22Rv1 (cell line): ENCODE measurements at regions not wholly inside any gene's neighbourhood (a gene's known extent, or its start where the extent isn't known, plus 50 kb on each side); places are given as distances from the start of the nearest gene placed in this dataset.

ENCODE experiments used
- H3K27ac ChIP-seq: fragments of 450-650 bp; 2 replicates; pipeline ENCODE4 v1.5.1; 2017
- CTCF ChIP-seq: fragments of 450-650 bp; IDR thresholded peaks from 2 replicates; pipeline ENCODE4 v1.5.1; 2017; ENCODE audit warnings: mild to moderate bottlenecking
- ZFX ChIP-seq: fragments of 450-650 bp; IDR thresholded peaks from 2 replicates; pipeline ENCODE4 v1.6.1; 2017; ENCODE audit warnings: antibody characterized with exemption, borderline replicate concordance

- TF ChIP-seq ZFX: no peak
- TF ChIP-seq CTCF: no peak
These were observed 140.9 kb downstream of the KCNJ2 start for GRCh38 chr17:70310221-70310672.

GRCh38 chr17:70313086-70313852, 143.9 kb downstream of the KCNJ2 start:
- H3K27ac ChIP-seq: no peak overlapping the region
- no peak for TF ChIP-seq ZFX
- no peak for TF ChIP-seq CTCF

More at GRCh38 chr17:70310221-70310672, 140.9 kb downstream of the KCNJ2 start:
- no peak overlapping the region for H3K27ac ChIP-seq

- no peak overlapping the region for H3K27ac ChIP-seq
- TF ChIP-seq CTCF (no peak), ZFX (no peak)
These were observed 144.8 kb downstream of the KCNJ2 start for GRCh38 chr17:70314096-70314495.

GRCh38 chr17:70314506-70314905, 145.2 kb downstream of the KCNJ2 start:
- no peak overlapping the region for H3K27ac ChIP-seq
- TF ChIP-seq CTCF: no peak
- TF ChIP-seq ZFX: no peak

- H3K27ac ChIP-seq: no peak overlapping the region
- TF ChIP-seq CTCF: no peak
- no peak for TF ChIP-seq ZFX
These were observed 148.1 kb downstream of the KCNJ2 start for GRCh38 chr17:70317421-70317820.

GRCh38 chr17:70318051-70318450, 148.7 kb downstream of the KCNJ2 start:
- TF ChIP-seq ZFX (no peak), CTCF (no peak)
- H3K27ac ChIP-seq: no peak overlapping the region

- TF ChIP-seq ZFX (no peak), CTCF (no peak)
- H3K27ac ChIP-seq: no peak overlapping the region
These were observed 150.2 kb downstream of the KCNJ2 start for GRCh38 chr17:70319516-70319915.
